SJSA1 (cell line): ENCODE measurements at regions not wholly inside any gene's neighbourhood (a gene's known extent, or its start where the extent isn't known, plus 50 kb on each side); places are given as distances from the start of the nearest gene placed in this dataset.
"Not testable (repeated sequence)": the region's sequence is repeated elsewhere in the genome, so short reads cannot be mapped to it uniquely, and the experiment has no call there.

Experiments used
- DNase-seq, 2 experiments: peaks; one replicate each; pipeline ENCODE4 v3.0.0-alpha.2; 2015 to 2020; ENCODE audit warnings: low spot score in 2 of 2, low read depth in 1 of 2
- H3K27ac ChIP-seq: fragments of 250-450 bp; sonication (Bioruptor Pico); 2 replicates; pipeline ENCODE4 v1.5.1; 2020; ENCODE audit warnings: mild to moderate bottlenecking, moderate library complexity
- H3K27me3 ChIP-seq: fragments of 250-450 bp; sonication (Bioruptor Pico); replicated peaks from 2 replicates; pipeline ENCODE4 v1.5.1; 2020; ENCODE audit warnings: mild to moderate bottlenecking, moderate library complexity
- H3K36me3 ChIP-seq: fragments of 250-450 bp; sonication (Bioruptor Pico); 2 replicates; pipeline ENCODE4 v1.5.1; 2020; ENCODE audit warnings: mild to moderate bottlenecking
- H3K4me1 ChIP-seq: fragments of 250-450 bp; sonication (Bioruptor Pico); replicated peaks from 2 replicates; pipeline ENCODE4 v1.6.1; 2021; ENCODE audit warnings: mild to moderate bottlenecking
- H3K4me3 ChIP-seq: fragments of 250-450 bp; sonication (Bioruptor Pico); 2 replicates; pipeline ENCODE4 v1.5.1; 2020; ENCODE audit warnings: mild to moderate bottlenecking
- H3K9me3 ChIP-seq: fragments of 250-450 bp; sonication (Bioruptor Pico); replicated peaks from 2 replicates; pipeline ENCODE4 v1.5.1; 2020; ENCODE audit warnings: mild to moderate bottlenecking

GRCh38 chr6:105545228-105545920 lies 142.5 kb upstream of the PREP start:
- H3K27me3 ChIP-seq = no peaks in the 10 kb centered on the region
- no peak overlapping the region for H3K27ac ChIP-seq
- H3K9me3 ChIP-seq = no peaks in the 10 kb centered on the region
- H3K36me3 ChIP-seq = no peaks in the 10 kb centered on the region
- H3K4me3 ChIP-seq = no peak overlapping the region
- DNase-seq = no peak
- H3K4me1 ChIP-seq = 0 out of 2 replicates have a peak, but pooled peaks cover 3% of the 10 kb centered on the region

- H3K27me3 ChIP-seq = no peaks in the 10 kb centered on the region
- no peaks in the 10 kb centered on the region for H3K36me3 ChIP-seq
- DNase-seq = no peak
- H3K4me1 ChIP-seq = no peaks in the 10 kb centered on the region
- no peaks in the 10 kb centered on the region for H3K9me3 ChIP-seq
- H3K27ac ChIP-seq = no peak overlapping the region
- H3K4me3 ChIP-seq = no peak overlapping the region
Measured at GRCh38 chr6:105539911-105540310, 137.0 kb upstream of the PREP start.

GRCh38 chr6:105537981-105538578 lies 135.2 kb upstream of the PREP start:
- Histone ChIP-seq H3K36me3 (no peaks in the 10 kb centered on the region), H3K27ac (no peak overlapping the region), H3K27me3 (no peaks in the 10 kb centered on the region), H3K4me3 (no peak overlapping the region), H3K4me1 (no peaks in the 10 kb centered on the region), H3K9me3 (no peaks in the 10 kb centered on the region)
- no peak for DNase-seq

GRCh38 chr6:105536961-105537360 lies 134.1 kb upstream of the PREP start:
- Histone ChIP-seq H3K36me3 (no peaks in the 10 kb centered on the region), H3K4me3 (no peak overlapping the region), H3K27ac (no peak overlapping the region), H3K27me3 (no peaks in the 10 kb centered on the region), H3K4me1 (no peaks in the 10 kb centered on the region), H3K9me3 (no peaks in the 10 kb centered on the region)
- no peak for DNase-seq

GRCh38 chr6:105533301-105533700 lies 130.4 kb upstream of the PREP start:
- DNase-seq = no peak
- no peak overlapping the region for H3K4me3 ChIP-seq
- H3K36me3 ChIP-seq = no peaks in the 10 kb centered on the region
- no peaks in the 10 kb centered on the region for H3K9me3 ChIP-seq
- H3K27me3 ChIP-seq = no peaks in the 10 kb centered on the region
- no peaks in the 10 kb centered on the region for H3K4me1 ChIP-seq
- no peak overlapping the region for H3K27ac ChIP-seq

- H3K9me3 ChIP-seq = no peaks in the 10 kb centered on the region
- DNase-seq = no peak
Measured at GRCh38 chr6:105526225-105526872, 123.5 kb upstream of the PREP start.

GRCh38 chr6:105522626-105523322 lies 119.9 kb upstream of the PREP start:
- no peaks in the 10 kb centered on the region for H3K36me3 ChIP-seq
- H3K4me3 ChIP-seq = no peak overlapping the region
- H3K4me1 ChIP-seq = no peaks in the 10 kb centered on the region
- H3K27ac ChIP-seq = no peak overlapping the region
- peak in 1 of 2 experiments; percentile 22 for DNase-seq
- H3K9me3 ChIP-seq = no peaks in the 10 kb centered on the region; the same call in 1 of the 2 replicates
- no peaks in the 10 kb centered on the region for H3K27me3 ChIP-seq

More at GRCh38 chr6:105526225-105526872, 123.5 kb upstream of the PREP start:
- H3K4me1 ChIP-seq = no peaks in the 10 kb centered on the region
- no peak overlapping the region for H3K27ac ChIP-seq
- no peaks in the 10 kb centered on the region for H3K36me3 ChIP-seq
- no peak overlapping the region for H3K4me3 ChIP-seq
- H3K27me3 ChIP-seq = no peaks in the 10 kb centered on the region

- Histone ChIP-seq H3K36me3 (no peaks in the 10 kb centered on the region), H3K27me3 (no peaks in the 10 kb centered on the region), H3K4me1 (no peaks in the 10 kb centered on the region), H3K27ac (no peak overlapping the region), H3K9me3 (no peaks in the 10 kb centered on the region; the same call in 1 of the 2 replicates), H3K4me3 (no peak overlapping the region)
- no peak for DNase-seq
Measured at GRCh38 chr6:105519954-105520353, 117.1 kb upstream of the PREP start.

- not testable (repeated sequence) for H3K36me3 ChIP-seq, H3K9me3 ChIP-seq, DNase-seq, H3K27me3 ChIP-seq, H3K27ac ChIP-seq, H3K4me1 ChIP-seq, H3K4me3 ChIP-seq
Measured at GRCh38 chr6:105518993-105519392, 116.1 kb upstream of the PREP start.

- no peaks in the 10 kb centered on the region for H3K27me3 ChIP-seq
Measured at GRCh38 chr6:105515054-105515453, 112.2 kb upstream of the PREP start.

GRCh38 chr6:105514306-105514705 lies 111.4 kb upstream of the PREP start:
- no peaks in the 10 kb centered on the region for H3K36me3 ChIP-seq
- H3K27ac ChIP-seq = no peak overlapping the region
- peaks cover 6% of the 10 kb centered on the region for H3K4me1 ChIP-seq
- H3K27me3 ChIP-seq = no peaks in the 10 kb centered on the region
- H3K4me3 ChIP-seq = no peak overlapping the region
- H3K9me3 ChIP-seq = no peaks in the 10 kb centered on the region; the same call in 1 of the 2 replicates
- DNase-seq = no peak

More at GRCh38 chr6:105515054-105515453, 112.2 kb upstream of the PREP start:
- no peak for DNase-seq
- no peak overlapping the region for H3K4me3 ChIP-seq
- no peaks in the 10 kb centered on the region; the same call in 1 of the 2 replicates for H3K9me3 ChIP-seq
- no peak overlapping the region for H3K27ac ChIP-seq
- no peaks in the 10 kb centered on the region for H3K36me3 ChIP-seq
- peaks cover 6% of the 10 kb centered on the region for H3K4me1 ChIP-seq

- Histone ChIP-seq H3K27me3 (no peaks in the 10 kb centered on the region), H3K27ac (no peak overlapping the region), H3K4me1 (peaks cover 6% of the 10 kb centered on the region), H3K4me3 (no peak overlapping the region), H3K9me3 (no peaks in the 10 kb centered on the region), H3K36me3 (no peaks in the 10 kb centered on the region)
- no peak for DNase-seq
Measured at GRCh38 chr6:105511639-105512038, 108.8 kb upstream of the PREP start.

- Histone ChIP-seq H3K9me3 (no peaks in the 10 kb centered on the region), H3K27me3 (no peaks in the 10 kb centered on the region), H3K27ac (no peak overlapping the region), H3K4me1 (peaks cover 6% of the 10 kb centered on the region), H3K36me3 (no peaks in the 10 kb centered on the region), H3K4me3 (no peak overlapping the region)
- DNase-seq = no peak
Measured at GRCh38 chr6:105510746-105511145, 107.9 kb upstream of the PREP start.
